ENCODE measurements at regions not wholly inside any gene's neighbourhood (a gene's known extent, or its start where the extent isn't known, plus 50 kb on each side); places are given as distances from the start of the nearest gene placed in this dataset.
A peak's percentile ranks its signal among the peaks of the same experiment; 100 is the strongest.
"Not testable (repeated sequence)": the region's sequence is repeated elsewhere in the genome, so short reads cannot be mapped to it uniquely, and the experiment has no call there.

DNA sequence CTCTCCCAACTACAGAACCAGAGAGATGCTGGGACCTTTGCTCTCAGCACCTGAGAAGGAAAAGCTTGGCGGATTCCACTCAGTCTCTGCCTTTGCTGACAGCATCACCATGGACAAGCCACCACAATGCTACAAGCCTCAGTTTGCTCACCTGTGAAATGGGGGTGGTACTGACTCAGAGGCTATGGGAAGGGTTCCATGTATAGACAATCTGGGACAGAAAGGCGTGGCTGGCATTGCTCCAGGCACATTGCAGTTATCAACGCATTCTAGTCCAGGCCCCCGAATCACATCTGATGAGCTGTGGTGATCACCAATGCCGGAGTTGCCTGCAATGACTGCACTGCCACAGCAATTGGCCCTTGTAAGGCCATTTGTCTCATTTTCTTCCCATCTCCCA lies 72.6 kb downstream of the ISX start:
- DNase-seq (ENCODE audit: low spot score): no peak

DNA sequence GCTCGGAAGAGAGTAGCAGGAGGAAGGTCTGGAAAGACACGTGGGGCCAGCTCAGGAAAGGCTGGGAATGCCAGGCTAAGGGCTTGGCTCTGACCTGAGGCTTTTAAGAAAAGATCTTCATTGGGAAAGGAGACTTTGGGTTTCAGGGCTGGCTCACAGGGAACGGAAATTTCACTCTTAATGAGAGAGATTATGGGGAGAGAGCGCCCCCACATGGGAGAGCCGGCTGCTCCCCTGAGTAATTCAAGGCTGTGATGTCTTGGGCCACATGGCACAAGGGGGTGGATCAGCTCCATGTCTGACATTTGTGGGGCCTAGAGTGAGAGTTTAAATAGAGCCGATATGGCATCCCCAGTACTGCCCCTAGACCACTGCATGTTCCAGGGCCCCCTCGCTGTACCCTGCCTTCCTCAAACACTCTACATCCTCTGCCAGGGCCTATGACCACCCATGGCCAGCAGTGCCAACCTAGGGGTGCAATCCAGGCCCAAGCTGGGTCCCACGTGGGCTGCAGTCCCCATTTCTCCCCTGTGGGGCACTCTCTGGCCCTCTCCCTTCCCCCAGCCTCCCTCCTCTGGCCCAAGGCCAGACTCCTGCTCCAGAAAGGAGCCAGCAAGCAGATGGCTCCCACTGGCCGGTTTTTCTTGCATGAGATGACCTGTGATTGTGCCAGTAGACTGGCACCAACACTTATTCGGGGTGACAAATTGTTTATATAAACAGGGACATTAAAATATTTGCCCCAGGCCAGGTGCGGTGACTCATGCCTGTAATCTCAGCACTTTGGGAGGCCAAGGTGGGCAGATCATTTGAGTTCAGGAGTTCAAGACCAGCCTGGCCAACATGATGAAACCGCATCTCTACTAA lies 75.2 kb downstream of the ISX start:
- no peak for DNase-seq (ENCODE audit: low spot score)

- no peak for DNase-seq (ENCODE audit: low spot score)
These were observed 82.4 kb downstream of the ISX start for GRCh38 chr22:35148381-35148780.

DNA sequence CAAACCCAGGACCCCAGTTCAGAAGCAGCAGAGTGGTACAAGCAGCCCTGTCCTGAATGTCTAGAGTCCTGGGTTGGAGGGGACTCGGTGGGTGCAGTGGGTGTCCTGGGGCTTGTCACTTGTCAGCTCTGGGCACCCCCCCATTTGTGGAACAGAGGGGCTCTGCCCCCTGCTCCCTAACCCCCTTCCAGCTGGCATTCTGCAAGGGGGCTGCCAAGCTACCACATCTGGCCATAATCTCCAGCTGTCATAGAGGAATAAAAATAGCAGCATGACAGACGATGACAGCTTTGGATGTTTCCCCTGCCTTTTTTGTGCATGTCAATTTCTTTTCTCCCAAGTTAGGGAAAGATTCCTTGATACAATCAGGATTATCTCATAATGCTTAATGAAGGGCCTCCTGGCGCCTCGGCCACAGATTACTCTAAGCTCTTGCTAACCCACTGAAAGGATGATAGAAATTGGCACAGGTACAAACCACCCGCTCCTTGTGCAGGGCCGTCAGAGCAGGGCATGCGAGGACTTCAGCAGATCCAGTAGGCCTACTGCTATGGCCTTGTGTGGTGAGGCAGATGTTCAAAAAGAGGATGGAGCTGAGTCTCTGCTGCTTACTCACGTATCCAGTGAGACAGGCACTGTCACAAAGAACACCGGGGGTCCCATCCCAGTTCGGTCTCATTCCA lies 83.0 kb downstream of the ISX start:
- no peak for DNase-seq (ENCODE audit: low spot score)

DNA sequence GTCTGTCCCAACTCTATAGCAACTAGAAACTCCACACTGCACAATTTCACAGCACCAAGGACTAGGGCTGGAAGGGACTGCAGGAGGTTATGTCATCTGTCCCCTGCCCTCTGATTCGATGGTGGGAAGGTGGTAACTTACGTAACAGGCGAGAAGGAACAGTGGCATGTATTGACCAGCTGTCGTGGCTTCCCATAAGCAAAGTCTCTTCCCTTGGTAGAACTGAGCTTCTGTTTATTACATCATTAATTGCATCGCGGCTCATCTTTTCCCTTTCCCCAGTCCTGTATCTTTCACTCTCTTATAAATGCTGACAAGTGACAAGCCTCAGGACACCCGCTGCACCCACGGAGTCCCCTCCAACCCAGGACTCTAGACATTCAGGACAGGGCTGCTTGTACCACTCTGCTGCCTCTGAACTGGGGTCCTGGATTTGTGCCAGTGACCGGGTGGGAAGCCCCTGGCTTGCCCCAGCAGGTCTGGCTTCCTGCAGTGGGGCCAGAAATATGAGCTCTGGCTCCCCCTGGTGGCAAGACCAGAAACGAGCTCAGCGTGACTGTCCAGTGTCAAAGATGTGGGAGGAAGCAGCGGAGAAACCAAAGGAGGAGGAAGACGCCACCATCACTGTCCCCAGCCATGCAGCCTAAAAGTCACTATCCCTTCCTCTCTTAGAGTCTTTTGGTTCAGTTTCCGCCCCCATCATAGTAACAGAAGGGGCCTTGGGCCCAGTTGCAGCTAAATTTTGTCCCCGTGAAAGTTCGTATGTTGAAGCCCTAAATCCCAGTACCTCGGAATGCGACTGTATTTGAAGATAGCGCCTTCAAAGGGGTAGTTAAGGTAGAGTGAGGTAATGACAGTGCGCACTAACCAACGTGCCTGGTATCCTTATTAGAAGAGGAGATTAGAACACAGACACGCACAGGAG lies 84.5 kb downstream of the ISX start:
- peak; percentile 36 for DNase-seq (ENCODE audit: low spot score)

DNA sequence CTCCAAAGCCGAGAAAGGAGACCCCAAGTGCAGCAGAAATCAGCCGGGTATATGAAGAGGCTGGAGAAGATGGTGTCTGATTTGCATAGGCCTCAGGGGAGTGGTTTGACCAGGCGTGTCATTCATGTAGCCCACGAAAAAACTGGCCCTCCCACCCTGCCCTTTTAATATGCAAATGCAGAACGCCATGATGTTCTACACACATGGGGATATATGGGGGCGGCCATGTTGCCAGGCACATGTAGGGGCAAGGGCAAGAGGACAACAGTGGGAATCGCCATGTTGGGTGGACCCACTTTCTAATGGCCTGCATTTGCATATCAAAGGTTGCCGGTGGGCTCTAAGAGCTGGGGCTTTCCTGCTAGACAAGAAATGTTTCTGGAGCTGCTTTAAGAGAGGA lies 86.4 kb downstream of the ISX start:
- no peak for DNase-seq (ENCODE audit: low spot score)

GRCh38 chr22:35154937-35155387 lies 89.0 kb downstream of the ISX start:
- peak; percentile 63 for DNase-seq (ENCODE audit: low spot score)

DNA sequence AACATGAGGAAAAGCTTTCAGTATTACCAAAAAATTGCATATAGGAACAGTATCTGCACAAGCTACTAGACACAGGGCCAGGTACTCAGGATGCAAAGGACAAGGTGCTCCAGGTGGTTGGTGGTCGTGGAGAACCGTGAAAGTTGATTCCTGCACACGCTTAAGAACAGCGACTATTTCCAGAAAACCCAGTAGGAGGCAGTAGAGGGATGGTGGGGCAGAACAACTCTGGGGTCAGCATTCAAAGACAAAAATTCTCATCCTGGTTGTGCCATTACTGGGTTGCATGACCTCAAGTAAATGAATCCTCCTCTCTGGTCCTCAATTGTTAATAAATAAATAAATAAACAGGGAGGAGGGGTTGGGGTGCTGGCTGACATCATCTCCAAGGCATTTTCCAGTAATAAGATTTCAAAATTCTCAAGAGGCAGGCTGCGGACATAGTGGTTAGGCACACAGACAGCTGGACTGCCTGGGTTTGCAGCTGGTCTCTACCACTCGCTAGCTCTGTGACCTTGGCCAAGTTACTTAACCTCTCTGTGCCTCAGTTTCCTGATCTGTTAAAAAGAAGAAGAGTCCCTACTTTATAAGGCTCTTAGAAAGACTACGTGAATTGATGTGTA lies 89.6 kb downstream of the ISX start:
- no peak for DNase-seq (ENCODE audit: low spot score)

GRCh38 chr22:35156945-35157344 lies 91.0 kb downstream of the ISX start:
- DNase-seq (ENCODE audit: low spot score): no peak

DNA sequence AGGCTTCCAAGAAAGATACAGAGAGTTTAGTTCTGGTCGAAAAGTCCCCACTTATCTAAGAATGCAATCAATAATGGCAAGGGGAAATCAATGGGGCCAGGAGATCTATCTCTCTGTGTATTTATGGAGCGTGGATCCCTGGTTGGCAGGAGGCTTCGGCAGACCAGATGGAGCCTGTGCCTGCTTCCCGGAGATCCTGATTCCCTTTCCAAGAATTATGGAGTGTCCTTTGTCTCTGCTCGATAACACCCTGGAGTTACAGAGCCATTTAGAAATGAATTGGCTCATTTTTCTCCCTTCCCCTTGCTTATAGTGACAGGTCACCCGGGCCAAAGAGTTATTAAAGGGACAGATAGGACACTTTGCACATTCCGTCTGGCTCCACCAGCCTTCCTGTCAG lies 92.4 kb downstream of the ISX start:
- no peak for DNase-seq (ENCODE audit: low spot score)

DNA sequence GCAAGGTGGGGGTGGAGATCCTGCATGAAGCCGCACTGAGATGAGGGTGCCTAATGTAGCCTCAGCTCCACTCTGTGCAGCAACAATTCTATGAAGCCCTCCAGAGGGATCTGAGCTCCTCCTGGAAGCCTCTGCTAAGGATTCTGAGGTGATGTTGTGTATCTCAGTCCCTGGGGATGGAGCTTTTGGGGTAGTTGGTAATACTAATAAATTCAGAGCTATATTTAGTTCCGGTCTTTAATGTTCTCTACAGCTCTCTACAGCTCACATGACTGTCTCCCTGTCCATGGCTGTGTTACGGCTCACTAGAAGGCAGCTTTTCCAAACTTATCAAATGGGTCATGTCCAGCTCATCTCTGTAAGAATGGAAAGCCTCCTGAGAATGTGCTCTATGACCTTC lies 93.4 kb downstream of the ISX start:
- DNase-seq (ENCODE audit: low spot score): no peak

DNA sequence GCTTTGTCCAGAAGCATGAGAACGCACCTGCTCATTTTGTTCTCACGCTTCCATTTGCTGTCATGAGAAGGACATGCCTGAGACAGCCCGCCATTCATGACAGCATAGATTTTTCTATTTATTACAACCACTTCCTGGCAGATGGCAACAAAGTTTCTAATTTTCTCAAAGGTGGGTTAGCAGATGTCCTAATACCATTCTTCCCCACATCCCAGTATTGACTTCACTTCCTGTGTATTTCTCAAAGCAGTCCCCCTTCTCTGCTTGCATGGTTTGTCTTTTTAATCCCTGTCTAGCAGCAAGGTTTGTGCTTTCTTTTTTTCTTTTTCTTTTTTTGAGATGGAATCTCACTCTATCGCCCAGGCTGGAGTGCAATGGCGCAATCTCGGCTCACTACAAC lies 94.3 kb downstream of the ISX start:
- no peak for DNase-seq (ENCODE audit: low spot score)

- not testable (repeated sequence) for DNase-seq (ENCODE audit: low spot score)
These were observed 91.4 kb upstream of the HMGXB4 start for GRCh38 chr22:35165896-35166295.

- DNase-seq (ENCODE audit: low spot score): no peak
These were observed 86.3 kb upstream of the HMGXB4 start for GRCh38 chr22:35170716-35171697.

DNA sequence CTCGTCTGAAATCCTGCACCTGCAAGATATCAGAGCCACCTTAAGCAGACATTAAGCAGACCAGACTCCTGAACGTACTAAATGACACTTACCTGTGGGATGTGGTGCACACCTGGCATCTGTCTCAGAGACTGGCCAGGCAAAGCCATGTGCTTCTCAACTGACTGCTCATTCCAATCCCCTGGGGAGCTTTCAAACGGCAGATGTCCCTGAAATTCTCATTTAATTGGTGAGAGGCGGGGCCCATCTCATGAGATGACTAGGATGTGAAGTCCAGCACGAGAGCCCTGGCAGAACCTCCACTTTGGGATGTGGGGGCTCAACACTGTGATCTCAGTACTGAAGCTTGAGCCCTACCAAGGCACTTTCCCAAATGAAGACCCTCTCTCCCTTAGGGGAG lies 84.9 kb upstream of the HMGXB4 start:
- no peak for DNase-seq (ENCODE audit: low spot score)

DNA sequence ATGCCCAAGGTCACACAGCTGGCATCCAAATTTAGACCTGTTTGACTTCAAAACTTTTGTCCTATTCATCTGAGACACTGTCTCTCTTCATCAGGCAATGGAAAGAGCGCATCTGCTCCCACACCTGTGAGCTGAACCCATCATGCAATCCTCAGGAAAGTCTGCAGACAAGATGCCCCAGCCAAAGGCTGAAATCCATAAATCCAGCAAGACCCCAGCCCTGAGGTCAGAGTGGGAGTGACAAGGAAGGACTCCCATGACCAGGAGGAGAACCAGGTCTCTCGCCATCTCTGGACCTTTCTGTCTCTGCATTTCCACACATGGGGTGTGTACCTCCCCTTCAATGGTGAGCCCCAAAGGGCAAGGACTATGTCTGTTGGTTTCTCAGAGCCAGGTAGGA lies 83.6 kb upstream of the HMGXB4 start:
- no peak for DNase-seq (ENCODE audit: low spot score)

DNA sequence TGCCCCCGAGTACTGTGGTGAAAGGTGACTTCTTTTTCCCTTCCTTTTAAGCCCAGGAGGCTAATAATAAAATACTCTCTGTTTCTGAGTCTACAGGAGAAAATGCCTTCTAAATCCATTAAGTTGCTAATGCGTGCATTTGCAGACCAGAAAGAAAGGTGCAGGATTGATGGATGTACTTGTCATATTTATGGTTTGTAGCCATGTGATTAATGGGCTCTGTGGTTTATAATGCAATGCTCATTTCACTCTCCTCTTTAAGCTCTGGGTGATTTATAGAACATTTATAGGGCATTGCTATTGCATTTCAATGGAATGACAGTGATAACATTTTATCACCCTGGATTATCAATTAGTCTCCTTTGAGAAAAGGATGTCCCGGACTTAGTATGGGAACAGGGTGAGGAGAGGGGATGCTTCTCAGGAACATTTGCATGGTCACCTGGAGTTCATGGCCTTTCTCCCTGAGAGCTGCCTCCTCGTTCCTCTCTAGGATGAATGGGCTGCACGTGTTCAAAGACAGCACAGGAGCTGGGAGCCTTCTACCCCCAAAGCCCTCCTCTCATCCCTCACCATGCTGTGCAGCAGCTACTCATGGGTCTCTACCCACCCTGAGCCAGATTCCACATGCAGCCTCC lies 82.8 kb upstream of the HMGXB4 start:
- DNase-seq (ENCODE audit: low spot score): no peak

DNA sequence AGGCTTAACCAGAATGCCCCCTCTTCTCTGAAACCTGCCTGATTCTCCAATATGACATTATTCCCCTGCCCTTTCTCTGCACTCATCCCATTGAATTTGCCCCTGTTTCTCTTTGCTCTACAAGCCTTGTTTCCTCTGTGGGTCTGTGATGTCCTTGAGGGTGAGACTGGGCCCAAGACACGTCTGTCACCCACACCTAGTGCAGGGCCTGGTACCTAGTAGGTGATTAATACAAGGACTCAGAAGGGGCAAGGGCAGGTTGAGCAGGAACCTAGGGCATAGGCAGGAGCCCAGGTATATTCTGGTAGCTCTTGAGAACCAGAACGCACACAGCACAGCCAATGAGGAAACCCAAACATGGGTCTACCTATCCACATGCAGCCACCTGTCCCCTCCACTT lies 81.9 kb upstream of the HMGXB4 start:
- DNase-seq (ENCODE audit: low spot score): no peak

DNA sequence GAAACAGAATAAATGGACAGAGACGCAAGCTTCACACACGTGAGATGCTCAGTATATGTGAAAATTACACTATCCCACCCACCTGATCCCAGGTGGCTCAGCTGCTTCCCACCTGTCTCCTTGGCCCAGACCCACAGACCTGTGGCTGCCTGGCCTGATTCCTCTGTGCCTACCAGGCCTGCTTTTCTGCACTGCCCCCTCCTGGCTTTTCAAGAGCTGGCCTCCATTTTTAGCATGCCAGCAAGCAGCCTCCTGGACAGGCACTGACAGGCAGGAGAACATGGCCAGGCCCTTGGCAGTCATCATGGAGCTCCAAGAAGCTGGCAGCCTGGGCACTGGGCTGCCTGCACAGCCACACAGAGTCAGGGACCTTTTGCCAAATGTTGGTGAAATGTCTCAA lies 79.5 kb upstream of the HMGXB4 start:
- DNase-seq (ENCODE audit: low spot score): no peak

DNA sequence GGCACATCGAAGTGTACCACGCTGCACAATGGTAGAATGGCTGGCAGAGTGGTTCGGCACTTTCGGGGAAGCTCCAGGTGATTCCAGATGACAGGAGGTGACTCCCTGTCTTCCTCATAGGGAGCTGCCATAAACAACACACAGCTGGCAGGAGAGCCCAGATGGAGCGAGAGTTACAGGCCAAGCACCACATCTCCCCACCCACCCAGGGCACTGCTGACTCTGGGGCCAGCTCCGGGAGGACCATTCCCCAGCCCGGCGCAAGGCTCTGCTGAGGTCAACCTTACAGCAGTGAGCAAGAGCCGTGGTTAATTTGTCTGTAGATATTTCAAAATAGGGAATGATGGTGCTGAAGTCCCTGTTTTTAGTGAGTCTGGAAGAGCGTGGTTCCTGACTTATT lies 78.8 kb upstream of the HMGXB4 start:
- no peak for DNase-seq (ENCODE audit: low spot score)
